Mammary epithelial cell (primary cell): ENCODE measurements at regions not wholly inside any gene's neighbourhood (a gene's known extent, or its start where the extent isn't known, plus 50 kb on each side); places are given as distances from the start of the nearest gene placed in this dataset.

ENCODE experiments used
- CTCF ChIP-seq, 2 donors: IDR thresholded peaks in 1 of 2; conservative IDR thresholded peaks in 1 of 2; 2 replicates each; pipeline ENCODE4 v1.5.1; 2011 to 2012; ENCODE audit warnings: inconsistent platforms in 2 of 2, low read length in 2 of 2, mild to moderate bottlenecking in 2 of 2, control low read depth in 1 of 2, low read depth in 1 of 2; ENCODE audit not compliant: insufficient read depth in 1 of 2; ENCODE audit errors: extremely low read depth in 1 of 2
- EZH2 ChIP-seq: IDR thresholded peaks from 2 replicates; pipeline ENCODE4 v1.6.1; 2012; ENCODE audit warnings: low read length, inconsistent platforms, borderline replicate concordance

DNA sequence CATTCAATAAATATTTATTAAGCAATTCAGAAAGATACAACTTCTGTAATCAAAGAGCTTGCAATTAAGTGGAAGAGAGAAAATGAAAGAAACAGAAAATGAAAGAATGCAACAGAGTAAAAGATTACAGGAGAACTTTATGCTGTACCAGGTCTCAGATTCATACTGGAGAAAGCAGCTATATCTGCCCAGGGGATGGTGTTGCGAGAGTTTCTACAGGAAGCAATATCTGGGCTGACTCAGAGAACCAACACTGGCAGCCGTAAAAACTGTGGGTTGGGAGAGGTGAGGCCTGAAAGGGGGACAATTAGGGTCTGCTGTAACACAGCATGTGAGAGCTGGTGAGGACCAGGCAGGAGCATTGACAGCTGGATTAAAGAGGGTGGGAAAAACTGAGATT is 256.7 kb upstream of the TCF21 start:
- no peak for TF ChIP-seq CTCF (conservative IDR thresholded peaks at IDR 0.05 in 1 of 2, IDR thresholded peaks at IDR 0.05 in 1 of 2; ENCODE audit: extremely low read depth in 1 of 2, insufficient read depth in 1 of 2, low read depth in 1 of 2, low read length in 2 of 2)
- no peak for TF ChIP-seq EZH2
